ENCODE measurements at regions not wholly inside any gene's neighbourhood (a gene's known extent, or its start where the extent isn't known, plus 50 kb on each side); places are given as distances from the start of the nearest gene placed in this dataset.

GRCh38 chr20:57860576-57860975 lies 150.8 kb upstream of the PMEPA1 start:
- TF ChIP-seq CTCF (IDR thresholded peaks at IDR 0.05) (no peak), POLR2A (IDR thresholded peaks at IDR 0.05) (no peak)
